SK-N-SH treated with all-trans-retinoic acid at 6 μM for 48 hours (cell line): ENCODE measurements at regions not wholly inside any gene's neighbourhood (a gene's known extent, or its start where the extent isn't known, plus 50 kb on each side); places are given as distances from the start of the nearest gene placed in this dataset.

Source experiments
- ATAC-seq: fragments of 200-7000 bp; cut with Tn5 transposase; 3 replicates; pipeline ENCODE4 v1.9.1; 2020; ENCODE audit warnings: mild to moderate bottlenecking, moderate library complexity
- ARNTL ChIP-seq: fragments of 450-650 bp; formaldehyde crosslinking; IDR thresholded peaks from 2 replicates; pipeline ENCODE4 v1.5.0; 2020; ENCODE audit warnings: low read depth, mild to moderate bottlenecking, moderate library complexity, borderline replicate concordance
- BACH2 ChIP-seq: fragments of 250-450 bp; sonication (Bioruptor Pico); IDR thresholded peaks from 2 replicates; pipeline ENCODE4 v1.9.0; 2021; ENCODE audit warnings: mild to moderate bottlenecking, borderline replicate concordance
- CSDC2 ChIP-seq: fragments of 250-450 bp; sonication (Bioruptor Pico); IDR thresholded peaks from 2 replicates; pipeline ENCODE4 v1.5.0; 2020; ENCODE audit warnings: mild to moderate bottlenecking, moderate library complexity
- ESRRG ChIP-seq: fragments of 250-450 bp; sonication (Bioruptor Pico); IDR thresholded peaks from 2 replicates; pipeline ENCODE4 v1.6.1; 2021; ENCODE audit warnings: mild to moderate bottlenecking
- GLIS3 ChIP-seq: fragments of 250-450 bp; sonication (Bioruptor Pico); IDR thresholded peaks from 2 replicates; pipeline ENCODE4 v1.5.0; 2020; ENCODE audit warnings: mild to moderate bottlenecking, moderate library complexity
- ISL1 ChIP-seq: fragments of 250-450 bp; sonication (Bioruptor Pico); IDR thresholded peaks from 2 replicates; pipeline ENCODE4 v2.1.2; 2022; ENCODE audit warnings: mild to moderate bottlenecking, moderate library complexity
- OSR1 ChIP-seq: fragments of 250-450 bp; sonication (Bioruptor Pico); IDR thresholded peaks from 2 replicates; pipeline ENCODE4 v1.8.0; 2022; ENCODE audit warnings: moderate library complexity, mild to moderate bottlenecking, inconsistent platforms
- PPARA ChIP-seq: fragments of 250-450 bp; sonication (Bioruptor Pico); IDR thresholded peaks from 2 replicates; pipeline ENCODE4 v1.5.0; 2020; ENCODE audit warnings: mild to moderate bottlenecking, borderline replicate concordance
- RARB ChIP-seq: fragments of 250-450 bp; sonication (Bioruptor Pico); IDR thresholded peaks from 2 replicates; pipeline ENCODE4 v1.8.0; 2021; ENCODE audit warnings: mild to moderate bottlenecking, moderate library complexity
- TCF4 ChIP-seq: fragments of 250-450 bp; sonication (Bioruptor Pico); IDR thresholded peaks from 2 replicates; pipeline ENCODE4 v1.8.0; 2021; ENCODE audit warnings: mild to moderate bottlenecking, moderate library complexity, borderline replicate concordance
- TOX ChIP-seq: fragments of 250-450 bp; sonication (Bioruptor Pico); IDR thresholded peaks from 2 replicates; pipeline ENCODE4 v1.8.0; 2021; ENCODE audit warnings: mild to moderate bottlenecking, moderate library complexity, borderline replicate concordance
- ZC3H10 ChIP-seq: fragments of 250-450 bp; sonication (Bioruptor Pico); IDR thresholded peaks from 2 replicates; pipeline ENCODE4 v1.5.1; 2021; ENCODE audit warnings: mild to moderate bottlenecking, moderate library complexity
- ZFP3 ChIP-seq: fragments of 250-450 bp; sonication (Bioruptor Pico); IDR thresholded peaks from 2 replicates; pipeline ENCODE4 v1.5.0; 2020; ENCODE audit warnings: mild to moderate bottlenecking, moderate library complexity
- ZFP30 ChIP-seq: fragments of 450-650 bp; formaldehyde crosslinking; IDR thresholded peaks from 2 replicates; pipeline ENCODE4 v1.5.0; 2022; ENCODE audit warnings: mild to moderate bottlenecking, moderate library complexity
- ZNF565 ChIP-seq: fragments of 450-650 bp; formaldehyde crosslinking; conservative IDR thresholded peaks from 2 replicates; pipeline ENCODE4 v1.5.0; 2020; ENCODE audit warnings: low read depth, mild to moderate bottlenecking, moderate library complexity
- ZNF70 ChIP-seq: fragments of 450-650 bp; formaldehyde crosslinking; IDR thresholded peaks from 2 replicates; pipeline ENCODE4 v1.5.0; 2020; ENCODE audit warnings: mild to moderate bottlenecking, moderate library complexity
- ZNF8 ChIP-seq: fragments of 450-650 bp; formaldehyde crosslinking; IDR thresholded peaks from 2 replicates; pipeline ENCODE4 v1.5.0; 2020; ENCODE audit warnings: mild to moderate bottlenecking, moderate library complexity
- TF ChIP-seq, protein P1 (sequence below): fragments of 250-450 bp; sonication (Bioruptor Pico); IDR thresholded peaks from 2 replicates; pipeline ENCODE4 v1.5.1; 2021; ENCODE audit warnings: mild to moderate bottlenecking, moderate library complexity
- TF ChIP-seq, protein P2 (sequence below): fragments of 250-450 bp; sonication (Bioruptor Pico); IDR thresholded peaks from 2 replicates; pipeline ENCODE4 v1.8.0; 2020; ENCODE audit warnings: mild to moderate bottlenecking, moderate library complexity, borderline replicate concordance
- TF ChIP-seq, protein P3 (sequence below): fragments of 250-450 bp; sonication (Bioruptor Pico); IDR thresholded peaks from 2 replicates; pipeline ENCODE4 v1.8.0; 2021; ENCODE audit warnings: low read depth, mild to moderate bottlenecking, moderate library complexity, borderline replicate concordance
- TF ChIP-seq, protein P4 (sequence below): fragments of 250-450 bp; sonication (Bioruptor Pico); IDR thresholded peaks from 2 replicates; pipeline ENCODE4 v1.5.0; 2020; ENCODE audit warnings: mild to moderate bottlenecking, moderate library complexity
- TF ChIP-seq, protein P5 (sequence below): fragments of 250-450 bp; sonication (Bioruptor Pico); IDR thresholded peaks from 2 replicates; pipeline ENCODE4 v1.5.1; 2020; ENCODE audit warnings: low read depth, mild to moderate bottlenecking, moderate library complexity

DNA sequence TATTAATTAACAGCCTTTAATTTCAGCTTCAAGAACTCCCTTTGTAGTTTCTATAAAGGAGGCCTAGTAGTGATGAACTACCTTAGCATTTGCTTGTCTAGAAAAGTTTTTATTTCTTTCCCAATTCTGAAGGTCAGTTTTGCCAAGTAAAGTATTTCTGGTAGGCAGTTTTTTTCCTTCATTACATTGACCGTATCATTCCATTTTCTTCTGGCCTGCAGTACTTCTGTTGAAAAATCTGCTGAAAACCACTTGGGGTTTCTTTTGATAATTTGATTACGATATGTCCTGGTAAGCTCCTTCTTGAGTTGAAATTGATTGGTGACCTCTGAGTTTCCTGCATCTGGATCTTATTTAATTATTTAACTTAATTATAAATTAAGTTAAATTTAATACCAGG, 691.8 kb downstream of the TSN start:
- TF ChIP-seq CSDC2 (CRISPR knock-in tag), result no peak
- no peak for TF ChIP-seq ZC3H10 (CRISPR knock-in tag)
- TF ChIP-seq TCF4, result no peak
- TF ChIP-seq ZNF70 (CRISPR knock-in tag), result no peak
- TF ChIP-seq ZNF565 (CRISPR knock-in tag), result no peak
- no peak for TF ChIP-seq GLIS3
- TF ChIP-seq, protein P1, sequence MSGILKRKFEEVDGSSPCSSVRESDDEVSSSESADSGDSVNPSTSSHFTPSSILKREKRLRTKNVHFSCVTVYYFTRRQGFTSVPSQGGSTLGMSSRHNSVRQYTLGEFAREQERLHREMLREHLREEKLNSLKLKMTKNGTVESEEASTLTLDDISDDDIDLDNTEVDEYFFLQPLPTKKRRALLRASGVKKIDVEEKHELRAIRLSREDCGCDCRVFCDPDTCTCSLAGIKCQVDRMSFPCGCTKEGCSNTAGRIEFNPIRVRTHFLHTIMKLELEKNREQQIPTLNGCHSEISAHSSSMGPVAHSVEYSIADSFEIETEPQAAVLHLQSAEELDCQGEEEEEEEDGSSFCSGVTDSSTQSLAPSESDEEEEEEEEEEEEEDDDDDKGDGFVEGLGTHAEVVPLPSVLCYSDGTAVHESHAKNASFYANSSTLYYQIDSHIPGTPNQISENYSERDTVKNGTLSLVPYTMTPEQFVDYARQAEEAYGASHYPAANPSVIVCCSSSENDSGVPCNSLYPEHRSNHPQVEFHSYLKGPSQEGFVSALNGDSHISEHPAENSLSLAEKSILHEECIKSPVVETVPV, result no peak
- TF ChIP-seq, protein P2, sequence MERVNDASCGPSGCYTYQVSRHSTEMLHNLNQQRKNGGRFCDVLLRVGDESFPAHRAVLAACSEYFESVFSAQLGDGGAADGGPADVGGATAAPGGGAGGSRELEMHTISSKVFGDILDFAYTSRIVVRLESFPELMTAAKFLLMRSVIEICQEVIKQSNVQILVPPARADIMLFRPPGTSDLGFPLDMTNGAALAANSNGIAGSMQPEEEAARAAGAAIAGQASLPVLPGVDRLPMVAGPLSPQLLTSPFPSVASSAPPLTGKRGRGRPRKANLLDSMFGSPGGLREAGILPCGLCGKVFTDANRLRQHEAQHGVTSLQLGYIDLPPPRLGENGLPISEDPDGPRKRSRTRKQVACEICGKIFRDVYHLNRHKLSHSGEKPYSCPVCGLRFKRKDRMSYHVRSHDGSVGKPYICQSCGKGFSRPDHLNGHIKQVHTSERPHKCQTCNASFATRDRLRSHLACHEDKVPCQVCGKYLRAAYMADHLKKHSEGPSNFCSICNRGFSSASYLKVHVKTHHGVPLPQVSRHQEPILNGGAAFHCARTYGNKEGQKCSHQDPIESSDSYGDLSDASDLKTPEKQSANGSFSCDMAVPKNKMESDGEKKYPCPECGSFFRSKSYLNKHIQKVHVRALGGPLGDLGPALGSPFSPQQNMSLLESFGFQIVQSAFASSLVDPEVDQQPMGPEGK, result no peak
- no peak for TF ChIP-seq ZNF8 (CRISPR knock-in tag)
- no peak for TF ChIP-seq ZFP30
- no peak for TF ChIP-seq TOX
- TF ChIP-seq ESRRG (CRISPR knock-in tag), result no peak
- TF ChIP-seq, protein P3, sequence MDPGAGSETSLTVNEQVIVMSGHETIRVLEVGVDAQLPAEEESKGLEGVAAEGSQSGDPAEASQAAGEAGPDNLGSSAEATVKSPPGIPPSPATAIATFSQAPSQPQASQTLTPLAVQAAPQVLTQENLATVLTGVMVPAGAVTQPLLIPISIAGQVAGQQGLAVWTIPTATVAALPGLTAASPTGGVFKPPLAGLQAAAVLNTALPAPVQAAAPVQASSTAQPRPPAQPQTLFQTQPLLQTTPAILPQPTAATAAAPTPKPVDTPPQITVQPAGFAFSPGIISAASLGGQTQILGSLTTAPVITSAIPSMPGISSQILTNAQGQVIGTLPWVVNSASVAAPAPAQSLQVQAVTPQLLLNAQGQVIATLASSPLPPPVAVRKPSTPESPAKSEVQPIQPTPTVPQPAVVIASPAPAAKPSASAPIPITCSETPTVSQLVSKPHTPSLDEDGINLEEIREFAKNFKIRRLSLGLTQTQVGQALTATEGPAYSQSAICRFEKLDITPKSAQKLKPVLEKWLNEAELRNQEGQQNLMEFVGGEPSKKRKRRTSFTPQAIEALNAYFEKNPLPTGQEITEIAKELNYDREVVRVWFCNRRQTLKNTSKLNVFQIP (CRISPR knock-in tag), result no peak
- no peak for TF ChIP-seq ISL1
- no peak for TF ChIP-seq OSR1 (CRISPR knock-in tag)
- TF ChIP-seq, protein P4, sequence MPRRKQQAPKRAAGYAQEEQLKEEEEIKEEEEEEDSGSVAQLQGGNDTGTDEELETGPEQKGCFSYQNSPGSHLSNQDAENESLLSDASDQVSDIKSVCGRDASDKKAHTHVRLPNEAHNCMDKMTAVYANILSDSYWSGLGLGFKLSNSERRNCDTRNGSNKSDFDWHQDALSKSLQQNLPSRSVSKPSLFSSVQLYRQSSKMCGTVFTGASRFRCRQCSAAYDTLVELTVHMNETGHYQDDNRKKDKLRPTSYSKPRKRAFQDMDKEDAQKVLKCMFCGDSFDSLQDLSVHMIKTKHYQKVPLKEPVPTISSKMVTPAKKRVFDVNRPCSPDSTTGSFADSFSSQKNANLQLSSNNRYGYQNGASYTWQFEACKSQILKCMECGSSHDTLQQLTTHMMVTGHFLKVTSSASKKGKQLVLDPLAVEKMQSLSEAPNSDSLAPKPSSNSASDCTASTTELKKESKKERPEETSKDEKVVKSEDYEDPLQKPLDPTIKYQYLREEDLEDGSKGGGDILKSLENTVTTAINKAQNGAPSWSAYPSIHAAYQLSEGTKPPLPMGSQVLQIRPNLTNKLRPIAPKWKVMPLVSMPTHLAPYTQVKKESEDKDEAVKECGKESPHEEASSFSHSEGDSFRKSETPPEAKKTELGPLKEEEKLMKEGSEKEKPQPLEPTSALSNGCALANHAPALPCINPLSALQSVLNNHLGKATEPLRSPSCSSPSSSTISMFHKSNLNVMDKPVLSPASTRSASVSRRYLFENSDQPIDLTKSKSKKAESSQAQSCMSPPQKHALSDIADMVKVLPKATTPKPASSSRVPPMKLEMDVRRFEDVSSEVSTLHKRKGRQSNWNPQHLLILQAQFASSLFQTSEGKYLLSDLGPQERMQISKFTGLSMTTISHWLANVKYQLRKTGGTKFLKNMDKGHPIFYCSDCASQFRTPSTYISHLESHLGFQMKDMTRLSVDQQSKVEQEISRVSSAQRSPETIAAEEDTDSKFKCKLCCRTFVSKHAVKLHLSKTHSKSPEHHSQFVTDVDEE (CRISPR knock-in tag), result no peak
- TF ChIP-seq ARNTL (CRISPR knock-in tag), result no peak
- TF ChIP-seq ZFP3, result no peak
- ATAC-seq, result no peak

DNA sequence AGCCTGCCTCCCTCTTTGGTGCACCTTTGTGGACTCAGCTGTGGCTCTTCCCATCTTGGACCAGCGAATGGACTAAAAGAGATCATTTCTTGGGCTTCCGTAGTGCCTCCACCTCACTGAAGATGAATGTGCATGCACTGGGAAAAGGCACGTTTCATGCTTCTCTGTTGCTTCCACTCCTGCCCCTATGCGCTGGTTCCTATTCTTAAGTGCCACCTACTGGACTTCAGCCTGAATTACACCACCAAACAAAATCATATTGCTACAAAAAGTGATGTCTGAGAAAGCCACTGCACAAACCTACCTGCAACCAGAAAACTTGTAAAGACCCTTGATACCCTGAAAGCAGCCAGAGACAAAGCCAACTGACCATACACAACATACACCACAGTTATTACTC, 695.6 kb downstream of the TSN start:
- ATAC-seq, result no peak
- TF ChIP-seq TCF4 (no peak), ZFP30 (no peak), ZFP3 (no peak), CSDC2 (CRISPR knock-in tag) (no peak), ESRRG (CRISPR knock-in tag) (no peak), PPARA (CRISPR knock-in tag) (no peak), ZNF8 (CRISPR knock-in tag) (no peak), GLIS3 (no peak), BACH2 (no peak)
- TF ChIP-seq, protein P5, sequence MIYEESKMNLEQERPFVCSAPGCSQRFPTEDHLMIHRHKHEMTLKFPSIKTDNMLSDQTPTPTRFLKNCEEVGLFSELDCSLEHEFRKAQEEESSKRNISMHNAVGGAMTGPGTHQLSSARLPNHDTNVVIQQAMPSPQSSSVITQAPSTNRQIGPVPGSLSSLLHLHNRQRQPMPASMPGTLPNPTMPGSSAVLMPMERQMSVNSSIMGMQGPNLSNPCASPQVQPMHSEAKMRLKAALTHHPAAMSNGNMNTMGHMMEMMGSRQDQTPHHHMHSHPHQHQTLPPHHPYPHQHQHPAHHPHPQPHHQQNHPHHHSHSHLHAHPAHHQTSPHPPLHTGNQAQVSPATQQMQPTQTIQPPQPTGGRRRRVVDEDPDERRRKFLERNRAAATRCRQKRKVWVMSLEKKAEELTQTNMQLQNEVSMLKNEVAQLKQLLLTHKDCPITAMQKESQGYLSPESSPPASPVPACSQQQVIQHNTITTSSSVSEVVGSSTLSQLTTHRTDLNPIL (CRISPR knock-in tag), result no peak

DNA sequence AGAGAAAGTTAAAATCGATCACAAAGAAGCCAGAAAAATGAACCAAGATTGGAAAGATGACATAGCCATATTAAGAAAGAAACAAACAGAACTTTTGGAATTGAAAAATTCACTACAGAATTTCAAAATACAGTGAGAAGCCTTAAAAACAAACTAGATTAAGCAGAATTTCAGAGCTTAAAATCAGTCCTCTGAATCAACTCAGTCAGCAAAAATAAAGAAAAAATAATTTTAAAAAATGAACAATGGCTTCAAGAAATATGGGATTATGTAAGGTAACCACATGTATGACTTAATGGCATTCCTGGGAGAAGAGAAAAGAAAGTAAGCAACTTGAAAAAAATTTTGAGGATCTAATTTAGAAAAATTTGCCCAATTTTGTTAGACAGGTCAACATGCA, 696.2 kb downstream of the TSN start:
- ATAC-seq, result no peak
- no peak for TF ChIP-seq PPARA (CRISPR knock-in tag)

DNA sequence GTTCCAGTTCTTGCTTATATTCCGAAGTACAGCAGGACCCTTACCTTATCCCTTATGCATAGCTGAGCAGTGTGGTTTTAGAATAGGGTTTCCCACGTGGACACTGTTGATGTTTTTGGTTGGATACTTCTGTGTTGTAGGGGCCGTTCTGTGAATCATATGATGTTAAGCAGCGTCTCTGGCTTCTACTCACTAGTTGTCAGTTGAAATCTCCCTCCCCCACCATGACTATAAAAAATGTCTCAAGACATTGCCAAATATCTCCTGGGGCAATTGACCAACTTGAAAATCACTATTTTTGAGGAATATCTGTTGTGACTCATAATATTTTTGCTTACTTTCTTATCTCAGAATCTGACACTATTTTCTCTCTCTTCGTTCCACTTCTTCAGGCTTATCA, 713.7 kb downstream of the TSN start:
- no peak for TF ChIP-seq TCF4
- TF ChIP-seq ZFP30, result no peak
- no peak for TF ChIP-seq RARB (CRISPR knock-in tag)
- no peak for ATAC-seq
